ENCODE measurements at regions not wholly inside any gene's neighbourhood (a gene's known extent, or its start where the extent isn't known, plus 50 kb on each side); places are given as distances from the start of the nearest gene placed in this dataset.

DNA sequence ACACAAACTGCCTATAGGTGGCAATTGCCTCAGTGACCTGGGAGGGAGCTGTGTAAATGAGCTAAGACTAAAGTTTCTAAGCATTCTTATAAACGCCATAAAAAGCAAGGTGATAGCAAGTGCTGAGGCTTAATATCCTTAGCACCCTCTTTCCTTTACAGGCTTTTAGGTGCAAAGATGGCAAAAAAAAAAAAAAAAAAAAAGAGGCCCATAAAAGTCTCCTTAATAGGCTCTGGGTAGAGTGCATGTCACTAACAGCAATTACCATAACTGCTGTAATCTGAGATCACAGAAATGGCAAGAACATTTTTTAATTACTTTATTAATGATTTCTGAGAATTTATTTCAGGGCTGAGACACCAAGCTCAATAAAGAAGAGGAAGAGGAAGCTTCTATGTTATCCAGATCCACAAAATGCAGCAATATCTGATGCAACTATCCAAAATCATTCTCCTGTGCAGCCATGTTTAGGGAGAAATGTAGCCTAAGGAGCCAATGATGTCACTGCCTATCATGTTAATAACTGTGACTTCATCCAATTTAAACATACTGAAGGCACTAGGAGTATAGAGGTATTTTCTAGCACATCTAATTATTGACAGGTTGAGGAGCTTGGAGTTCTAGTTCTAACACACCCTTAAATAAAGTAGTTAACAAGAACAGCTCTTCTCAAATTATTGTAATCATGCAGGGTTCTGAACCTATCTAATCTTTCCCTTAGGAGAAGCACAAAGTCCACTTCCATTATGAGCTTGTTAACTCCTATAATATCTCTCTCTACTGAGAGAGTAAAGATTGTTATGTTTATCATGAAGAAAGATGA is 804.3 kb upstream of the ACVR2A start:
- H3K4me2 ChIP-seq (ENCODE audit: low read length) = no peak overlapping the region
- no peak overlapping the region for H3K9ac ChIP-seq (ENCODE audit: low read depth, low read length)
- no peaks in the 10 kb centered on the region for H3K36me3 ChIP-seq (ENCODE audit: insufficient read depth, low read length)
- no peak overlapping the region for H3K4me3 ChIP-seq (ENCODE audit: low read length)
- H3K4me1 ChIP-seq (ENCODE audit: control insufficient read depth, insufficient read depth, low read length) = no peaks in the 10 kb centered on the region
- no peaks in the 10 kb centered on the region for H3K9me3 ChIP-seq (replicated peaks; ENCODE audit: low read length)
- H3K27me3 ChIP-seq (ENCODE audit: control insufficient read depth, insufficient read depth, low read length) = no peaks in the 10 kb centered on the region

- no peak overlapping the region for H3K9ac ChIP-seq (ENCODE audit: low read depth, low read length)
- H3K27me3 ChIP-seq (ENCODE audit: control insufficient read depth, insufficient read depth, low read length) = no peaks in the 10 kb centered on the region
- H3K9me3 ChIP-seq (replicated peaks; ENCODE audit: low read length) = no peaks in the 10 kb centered on the region
- H3K4me2 ChIP-seq (ENCODE audit: low read length) = no peak overlapping the region
- H3K4me3 ChIP-seq (ENCODE audit: low read length) = no peak overlapping the region
- H3K4me1 ChIP-seq (ENCODE audit: control insufficient read depth, insufficient read depth, low read length) = peaks cover 15% of the 10 kb centered on the region
- H3K36me3 ChIP-seq (ENCODE audit: insufficient read depth, low read length) = no peaks in the 10 kb centered on the region
These were observed 807.8 kb upstream of the ACVR2A start for GRCh38 chr2:147037048-147037447.

GRCh38 chr2:147033044-147033443 is 811.8 kb upstream of the ACVR2A start:
- no peak overlapping the region for H3K4me3 ChIP-seq (ENCODE audit: low read length)
- H3K27me3 ChIP-seq (ENCODE audit: control insufficient read depth, insufficient read depth, low read length) = no peaks in the 10 kb centered on the region
- H3K4me2 ChIP-seq (ENCODE audit: low read length) = no peak overlapping the region
- peaks cover 28% of the 10 kb centered on the region for H3K4me1 ChIP-seq (ENCODE audit: control insufficient read depth, insufficient read depth, low read length)
- no peaks in the 10 kb centered on the region for H3K36me3 ChIP-seq (ENCODE audit: insufficient read depth, low read length)
- H3K9ac ChIP-seq (ENCODE audit: low read depth, low read length) = no peak overlapping the region
- no peaks in the 10 kb centered on the region for H3K9me3 ChIP-seq (replicated peaks; ENCODE audit: low read length)

DNA sequence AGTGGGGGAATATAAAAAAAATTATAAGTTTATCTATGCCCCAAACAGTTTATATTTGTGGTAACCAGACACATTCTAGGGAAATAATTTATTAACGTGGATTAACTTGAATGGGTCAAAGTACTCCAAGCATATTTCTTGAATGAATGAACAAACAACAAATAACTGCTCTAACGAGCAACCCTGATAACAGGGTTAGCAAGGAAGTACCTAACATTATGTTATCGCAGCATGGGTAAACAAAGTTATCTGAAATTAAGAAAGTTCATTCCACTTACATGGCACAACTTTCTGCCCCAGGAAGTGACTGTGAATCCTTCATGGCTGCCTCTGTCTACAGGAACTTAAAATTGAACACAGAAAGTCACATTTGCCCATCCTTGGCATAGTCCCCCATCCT is 812.9 kb upstream of the ACVR2A start:
- Histone ChIP-seq H3K4me1 (ENCODE audit: control insufficient read depth, insufficient read depth, low read length) (peaks cover 39% of the 10 kb centered on the region), H3K9ac (ENCODE audit: low read depth, low read length) (no peak overlapping the region), H3K9me3 (replicated peaks; ENCODE audit: low read length) (no peaks in the 10 kb centered on the region), H3K4me2 (ENCODE audit: low read length) (peak overlapping the region; percentile 33), H3K4me3 (ENCODE audit: low read length) (no peak overlapping the region), H3K27me3 (ENCODE audit: control insufficient read depth, insufficient read depth, low read length) (no peaks in the 10 kb centered on the region), H3K36me3 (ENCODE audit: insufficient read depth, low read length) (no peaks in the 10 kb centered on the region)

DNA sequence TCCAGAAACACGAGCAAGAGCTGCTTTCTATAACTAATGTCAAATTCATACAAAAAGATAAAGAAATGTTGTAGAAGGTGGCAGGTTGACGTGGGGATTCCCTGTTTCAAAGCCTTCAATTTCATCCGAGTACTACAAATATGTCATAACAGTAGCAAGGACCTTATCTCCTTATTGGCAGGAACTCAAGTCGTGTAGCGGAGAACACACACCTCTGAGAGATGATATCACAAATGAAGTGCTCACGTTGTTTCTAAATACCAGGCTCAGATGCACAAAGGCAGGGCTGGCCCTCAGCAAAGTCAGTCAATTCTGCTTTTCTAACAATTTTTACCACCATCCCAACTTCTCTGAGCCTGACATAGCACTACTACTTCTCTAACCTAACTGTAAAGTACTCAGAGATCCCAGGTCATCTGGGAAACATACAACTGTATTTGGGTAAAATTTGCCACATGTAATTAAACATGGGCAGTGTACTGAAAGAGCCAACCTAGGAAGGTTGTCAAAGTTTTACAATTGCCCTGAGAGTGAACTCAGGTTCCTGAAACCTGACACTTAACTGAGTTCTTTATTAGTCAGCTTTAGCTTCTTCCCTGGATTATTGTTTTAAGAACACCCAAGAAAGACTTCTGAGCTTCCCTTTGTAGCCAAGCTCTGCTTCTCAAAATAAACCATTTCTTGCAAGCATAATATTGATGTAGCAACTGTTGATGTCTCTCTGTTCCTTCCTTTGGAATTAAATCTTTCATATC is 813.7 kb upstream of the ACVR2A start:
- Histone ChIP-seq H3K27me3 (ENCODE audit: control insufficient read depth, insufficient read depth, low read length) (no peaks in the 10 kb centered on the region), H3K4me2 (ENCODE audit: low read length) (peak overlapping the region; percentile 33), H3K4me3 (ENCODE audit: low read length) (no peak overlapping the region), H3K36me3 (ENCODE audit: insufficient read depth, low read length) (no peaks in the 10 kb centered on the region), H3K9ac (ENCODE audit: low read depth, low read length) (no peak overlapping the region), H3K9me3 (replicated peaks; ENCODE audit: low read length) (no peaks in the 10 kb centered on the region), H3K4me1 (ENCODE audit: control insufficient read depth, insufficient read depth, low read length) (peaks cover 45% of the 10 kb centered on the region)

DNA sequence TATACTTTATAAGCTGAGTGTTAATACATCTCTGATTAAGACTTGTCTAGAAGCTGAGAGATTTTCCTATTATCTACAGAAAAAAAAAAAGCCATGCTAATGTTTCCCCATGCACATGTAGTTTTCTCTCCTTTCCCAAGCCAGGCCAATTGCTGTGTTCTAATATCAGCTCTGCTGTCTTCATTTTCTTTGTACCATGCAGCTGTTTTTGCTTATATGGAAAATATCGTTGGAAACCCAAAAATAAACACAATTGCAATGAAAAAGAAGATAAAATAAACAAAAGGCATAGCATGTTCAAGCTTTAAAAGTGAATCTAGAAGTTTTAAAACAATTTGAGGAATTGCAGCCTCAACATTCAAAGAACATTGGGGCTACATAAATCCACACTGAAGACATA is 817.4 kb upstream of the ACVR2A start:
- H3K36me3 ChIP-seq (ENCODE audit: insufficient read depth, low read length) = no peaks in the 10 kb centered on the region
- H3K27me3 ChIP-seq (ENCODE audit: control insufficient read depth, insufficient read depth, low read length) = no peaks in the 10 kb centered on the region
- H3K9ac ChIP-seq (ENCODE audit: low read depth, low read length) = no peak overlapping the region
- H3K4me2 ChIP-seq (ENCODE audit: low read length) = peak overlapping the region; percentile 1
- H3K4me1 ChIP-seq (ENCODE audit: control insufficient read depth, insufficient read depth, low read length) = peaks cover 46% of the 10 kb centered on the region
- no peaks in the 10 kb centered on the region for H3K9me3 ChIP-seq (replicated peaks; ENCODE audit: low read length)
- H3K4me3 ChIP-seq (ENCODE audit: low read length) = no peak overlapping the region

GRCh38 chr2:147026664-147027295 is 818.0 kb upstream of the ACVR2A start:
- H3K27me3 ChIP-seq (ENCODE audit: control insufficient read depth, insufficient read depth, low read length) = no peaks in the 10 kb centered on the region
- H3K4me2 ChIP-seq (ENCODE audit: low read length) = peak overlapping the region; percentile 29
- H3K4me1 ChIP-seq (ENCODE audit: control insufficient read depth, insufficient read depth, low read length) = peaks cover 39% of the 10 kb centered on the region
- H3K36me3 ChIP-seq (ENCODE audit: insufficient read depth, low read length) = no peaks in the 10 kb centered on the region
- H3K4me3 ChIP-seq (ENCODE audit: low read length) = no peak overlapping the region
- peak overlapping the region; percentile 10 for H3K9ac ChIP-seq (ENCODE audit: low read depth, low read length)
- H3K9me3 ChIP-seq (replicated peaks; ENCODE audit: low read length) = no peaks in the 10 kb centered on the region

- H3K36me3 ChIP-seq (ENCODE audit: insufficient read depth, low read length) = no peaks in the 10 kb centered on the region
- H3K9ac ChIP-seq (ENCODE audit: low read depth, low read length) = peak overlapping the region; percentile 14
- H3K9me3 ChIP-seq (replicated peaks; ENCODE audit: low read length) = no peaks in the 10 kb centered on the region
- H3K4me2 ChIP-seq (ENCODE audit: low read length) = peak overlapping the region; percentile 29
- peak overlapping the region; percentile 31 for H3K4me3 ChIP-seq (ENCODE audit: low read length)
- no peaks in the 10 kb centered on the region for H3K27me3 ChIP-seq (ENCODE audit: control insufficient read depth, insufficient read depth, low read length)
- H3K4me1 ChIP-seq (ENCODE audit: control insufficient read depth, insufficient read depth, low read length) = peaks cover 31% of the 10 kb centered on the region
These were observed 818.9 kb upstream of the ACVR2A start for GRCh38 chr2:147025646-147026585.

- Histone ChIP-seq H3K4me3 (ENCODE audit: low read length) (no peak overlapping the region), H3K4me1 (ENCODE audit: control insufficient read depth, insufficient read depth, low read length) (no peaks in the 10 kb centered on the region), H3K4me2 (ENCODE audit: low read length) (no peak overlapping the region), H3K36me3 (ENCODE audit: insufficient read depth, low read length) (no peaks in the 10 kb centered on the region), H3K9me3 (replicated peaks; ENCODE audit: low read length) (no peaks in the 10 kb centered on the region), H3K9ac (ENCODE audit: low read depth, low read length) (no peak overlapping the region), H3K27me3 (ENCODE audit: control insufficient read depth, insufficient read depth, low read length) (no peaks in the 10 kb centered on the region)
These were observed 825.5 kb upstream of the ACVR2A start for GRCh38 chr2:147019311-147019710.

DNA sequence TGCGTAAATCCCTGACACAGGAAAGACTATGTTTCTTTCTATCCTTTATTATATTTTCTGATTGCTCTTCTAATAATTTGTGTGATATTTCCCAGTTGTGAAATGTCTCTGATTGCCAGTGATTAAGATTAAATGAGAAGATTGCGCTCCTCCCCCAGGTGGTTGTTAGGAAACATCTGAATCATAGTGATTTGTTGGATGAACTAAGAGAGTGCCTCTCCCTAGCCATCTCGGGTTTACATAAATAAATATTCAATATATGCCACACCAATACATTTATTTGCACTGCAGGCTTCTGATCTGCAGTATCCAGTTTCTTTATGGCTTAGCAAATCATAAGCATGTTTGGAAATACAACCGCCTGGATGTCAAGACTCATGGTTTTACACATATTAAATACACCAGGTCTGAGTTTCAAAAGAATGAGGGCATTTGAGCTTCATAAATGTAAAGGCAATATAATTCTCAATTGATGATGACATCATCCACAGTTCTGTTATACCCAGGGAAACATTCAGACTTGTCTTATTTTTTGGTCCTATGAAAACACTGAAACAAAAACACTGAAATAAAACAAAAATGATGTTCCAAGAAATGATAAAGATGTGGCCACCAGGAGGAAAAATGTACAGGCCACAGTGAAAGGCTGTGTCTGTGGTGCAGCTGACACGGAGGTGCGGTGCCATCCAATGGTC is 826.7 kb upstream of the ACVR2A start:
- Histone ChIP-seq H3K9me3 (replicated peaks; ENCODE audit: low read length) (no peaks in the 10 kb centered on the region), H3K4me2 (ENCODE audit: low read length) (no peak overlapping the region), H3K9ac (ENCODE audit: low read depth, low read length) (no peak overlapping the region)

More for the DNA sequence above, 826.7 kb upstream of the ACVR2A start:
- no peak overlapping the region for H3K4me3 ChIP-seq (ENCODE audit: low read length)
- H3K27me3 ChIP-seq (ENCODE audit: control insufficient read depth, insufficient read depth, low read length) = no peaks in the 10 kb centered on the region
- H3K36me3 ChIP-seq (ENCODE audit: insufficient read depth, low read length) = no peaks in the 10 kb centered on the region
- no peaks in the 10 kb centered on the region for H3K4me1 ChIP-seq (ENCODE audit: control insufficient read depth, insufficient read depth, low read length)

All from skeletal muscle satellite cell (primary cell).